ENCODE measurements at regions not wholly inside any gene's neighbourhood (a gene's known extent, or its start where the extent isn't known, plus 50 kb on each side); places are given as distances from the start of the nearest gene placed in this dataset.
"Not testable (repeated sequence)": the region's sequence is repeated elsewhere in the genome, so short reads cannot be mapped to it uniquely, and the experiment has no call there.

- DNase-seq (ENCODE audit: extremely low read depth, low read depth, low spot score), result no peak
These were observed 592.5 kb upstream of the FLRT2 start for GRCh38 chr14:84937449-84937848.

- DNase-seq (ENCODE audit: extremely low read depth, low read depth, low spot score), result not testable (repeated sequence)
These were observed 585.0 kb upstream of the FLRT2 start for GRCh38 chr14:84944901-84945300.

DNA sequence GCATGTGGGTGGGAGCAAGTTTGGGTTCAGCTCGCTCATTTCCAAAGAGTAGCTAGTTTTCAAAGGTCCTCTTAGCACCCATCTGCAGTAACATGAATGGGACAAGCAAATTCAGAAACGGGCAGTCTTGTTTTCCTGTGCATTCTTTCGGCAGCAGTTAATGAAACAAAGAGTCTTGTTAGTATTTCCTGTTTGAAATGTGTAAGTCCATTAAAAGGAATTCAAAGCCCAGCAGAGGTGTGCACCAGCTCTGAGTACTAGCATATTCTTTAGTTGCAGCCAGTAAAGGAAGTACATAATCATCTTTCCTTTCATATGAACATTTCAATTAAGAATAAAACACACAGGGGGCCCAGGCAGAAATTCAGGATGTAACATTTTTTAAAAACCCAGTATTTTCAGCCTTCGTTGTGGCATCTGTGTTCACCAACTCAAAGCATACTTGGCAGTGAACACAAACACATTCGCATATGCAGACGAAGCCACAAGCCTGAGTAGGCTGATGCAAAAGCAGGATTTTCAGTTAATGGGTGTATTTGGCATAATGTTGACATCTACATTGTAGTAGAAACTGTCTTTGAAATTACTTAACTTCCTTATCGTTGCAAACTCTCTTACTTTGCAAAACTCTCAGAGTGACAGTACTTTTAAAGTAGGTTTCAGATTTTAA lies 570.0 kb upstream of the FLRT2 start:
- DNase-seq (ENCODE audit: extremely low read depth, low read depth, low spot score), result no peak

GRCh38 chr14:84961637-84962036 lies 568.3 kb upstream of the FLRT2 start:
- no peak for DNase-seq (ENCODE audit: extremely low read depth, low read depth, low spot score)

DNA sequence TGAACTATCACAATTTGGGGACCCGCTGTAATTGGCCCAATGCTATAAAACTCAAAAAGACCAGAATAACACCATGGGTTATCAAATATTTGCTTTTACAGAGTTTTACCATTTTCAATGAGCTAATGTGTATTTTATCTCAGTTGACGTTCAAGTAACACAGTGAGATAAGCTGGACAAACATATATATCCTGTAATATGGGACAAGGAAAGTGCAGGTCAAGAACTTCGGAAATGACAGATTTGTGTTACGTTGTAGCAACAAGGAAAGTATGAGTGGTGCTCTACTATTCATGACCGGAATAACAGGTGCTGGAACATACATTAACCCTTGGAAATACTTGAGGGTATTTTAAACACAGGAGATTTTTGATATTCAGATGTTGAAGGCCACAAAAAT lies 566.4 kb upstream of the FLRT2 start:
- DNase-seq (ENCODE audit: extremely low read depth, low read depth, low spot score), result peak; percentile 87

- no peak for DNase-seq (ENCODE audit: extremely low read depth, low read depth, low spot score)
These were observed 564.7 kb upstream of the FLRT2 start for GRCh38 chr14:84965279-84965678.

GRCh38 chr14:84969501-84969900 lies 560.4 kb upstream of the FLRT2 start:
- DNase-seq (ENCODE audit: extremely low read depth, low read depth, low spot score), result no peak

- DNase-seq (ENCODE audit: extremely low read depth, low read depth, low spot score), result no peak
These were observed 554.6 kb upstream of the FLRT2 start for GRCh38 chr14:84975241-84975902.

GRCh38 chr14:84976805-84977204 lies 553.1 kb upstream of the FLRT2 start:
- DNase-seq (ENCODE audit: extremely low read depth, low read depth, low spot score), result no peak

- DNase-seq (ENCODE audit: extremely low read depth, low read depth, low spot score), result no peak
These were observed 542.9 kb upstream of the FLRT2 start for GRCh38 chr14:84987042-84987441.

GRCh38 chr14:84988357-84988756 lies 541.6 kb upstream of the FLRT2 start:
- DNase-seq (ENCODE audit: extremely low read depth, low read depth, low spot score), result no peak

DNA sequence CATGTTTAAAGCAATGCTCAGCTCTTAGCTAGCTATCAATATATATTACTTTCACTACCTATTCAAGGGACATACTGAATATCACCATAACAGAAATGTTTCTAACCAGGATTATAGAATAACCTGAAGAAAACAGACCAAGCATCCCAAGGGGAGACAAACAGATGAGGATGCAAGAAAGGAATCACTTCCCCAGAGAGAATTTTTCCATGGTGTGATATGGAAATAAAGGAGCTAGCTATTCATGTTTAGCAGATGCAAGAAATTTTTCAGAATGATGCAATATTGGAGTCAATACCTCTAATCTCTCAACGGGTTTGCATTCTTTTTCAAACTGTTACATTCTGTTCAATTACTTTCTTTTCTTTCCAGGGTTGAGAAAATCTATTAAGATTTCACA lies 538.9 kb upstream of the FLRT2 start:
- no peak for DNase-seq (ENCODE audit: extremely low read depth, low read depth, low spot score)

DNA sequence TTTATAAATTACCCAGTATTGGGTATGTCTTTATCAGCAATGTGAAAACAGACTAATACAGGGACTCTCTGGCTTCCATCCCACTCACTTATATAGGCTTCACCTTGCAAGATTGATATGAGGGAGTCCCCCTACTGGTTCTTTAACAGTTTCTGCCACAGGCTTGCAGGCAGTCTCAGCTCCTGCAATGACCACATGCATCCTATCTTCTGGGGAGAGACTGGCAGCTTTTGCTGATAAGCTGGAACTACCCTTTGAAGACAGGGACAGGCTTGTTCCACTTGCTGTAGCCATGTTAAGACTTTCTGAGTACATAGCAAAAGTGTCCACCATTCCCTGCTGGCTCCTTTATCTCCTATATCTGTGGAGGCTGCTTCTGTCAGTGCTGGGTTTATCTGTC lies 531.7 kb upstream of the FLRT2 start:
- no peak for DNase-seq (ENCODE audit: extremely low read depth, low read depth, low spot score)

DNA sequence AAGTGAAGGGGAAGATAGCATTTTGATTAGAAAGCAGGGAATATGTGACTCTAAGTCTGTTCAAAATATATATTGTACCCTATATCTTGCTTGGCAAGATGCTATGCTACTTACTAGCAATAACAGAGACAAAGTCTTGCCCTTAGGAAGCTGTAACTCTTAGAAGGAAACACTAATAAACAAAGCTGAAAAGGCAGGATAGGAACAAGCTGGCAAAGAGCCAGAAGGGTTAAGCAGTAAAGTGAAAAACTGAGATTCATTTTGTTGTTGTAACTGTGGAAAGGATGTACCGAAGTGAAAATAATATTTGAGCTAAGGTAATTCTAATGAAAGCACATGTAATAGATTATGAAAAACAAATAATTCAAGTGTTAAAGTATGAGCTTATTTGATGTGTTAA lies 527.1 kb upstream of the FLRT2 start:
- DNase-seq (ENCODE audit: extremely low read depth, low read depth, low spot score), result no peak

DNA sequence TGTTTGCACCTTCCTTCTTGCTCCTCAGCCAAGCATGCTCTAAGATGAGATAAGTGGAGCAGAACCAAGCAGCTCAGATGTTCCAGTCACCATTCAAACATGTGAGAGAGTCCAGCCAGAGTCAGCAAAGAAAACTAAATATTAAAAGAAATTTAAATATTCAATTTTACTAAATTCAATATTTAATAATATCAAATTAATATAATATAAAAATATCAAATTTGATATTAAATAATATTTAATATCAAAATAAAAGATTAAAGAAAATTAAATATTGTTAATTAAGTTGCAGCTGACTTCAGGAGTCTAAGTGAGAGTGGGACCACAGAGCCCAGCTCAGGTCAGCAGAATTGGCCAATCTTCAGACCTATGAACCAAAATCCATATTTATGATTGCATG lies 526.1 kb upstream of the FLRT2 start:
- DNase-seq (ENCODE audit: extremely low read depth, low read depth, low spot score), result no peak

DNA sequence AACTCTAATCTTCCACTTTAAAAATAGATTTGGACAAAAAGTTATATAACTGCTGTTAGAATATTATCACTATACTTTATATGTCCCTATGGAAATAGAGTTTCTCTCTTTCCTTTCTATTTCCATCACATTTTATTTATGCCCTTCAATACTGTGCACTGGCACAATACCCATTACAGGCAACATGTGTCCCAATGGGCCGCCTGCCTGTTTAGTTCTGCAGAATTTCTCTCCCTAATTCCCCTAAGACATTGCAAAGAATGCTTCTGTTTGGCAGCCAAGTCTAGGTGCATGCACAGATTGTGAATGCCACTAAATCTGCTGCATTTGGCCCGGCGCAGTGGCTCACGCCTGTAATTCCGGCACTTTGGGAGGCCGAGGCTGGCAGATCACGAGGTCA lies 520.4 kb upstream of the FLRT2 start:
- no peak for DNase-seq (ENCODE audit: extremely low read depth, low read depth, low spot score)

DNA sequence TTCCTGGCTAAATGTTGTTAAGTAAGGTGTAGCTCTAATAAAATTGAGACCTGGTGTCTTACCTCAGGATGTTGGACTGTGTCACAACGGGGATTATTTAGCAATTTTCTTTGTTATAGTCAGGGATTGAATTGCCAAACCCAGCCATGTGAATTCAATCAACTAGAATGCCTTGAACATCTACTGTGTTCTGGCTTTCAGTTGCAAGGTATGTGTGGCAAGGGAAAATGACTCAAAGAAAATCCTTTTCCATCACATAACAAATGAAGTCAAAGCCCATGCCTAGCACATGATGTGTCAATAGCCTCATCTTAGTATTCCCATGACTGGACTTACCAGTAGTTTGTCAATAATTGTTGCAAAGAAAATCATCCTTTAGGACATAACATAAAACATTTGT lies 519.8 kb upstream of the FLRT2 start:
- no peak for DNase-seq (ENCODE audit: extremely low read depth, low read depth, low spot score)

GRCh38 chr14:85016496-85016895 lies 513.4 kb upstream of the FLRT2 start:
- DNase-seq (ENCODE audit: extremely low read depth, low read depth, low spot score), result no peak

DNA sequence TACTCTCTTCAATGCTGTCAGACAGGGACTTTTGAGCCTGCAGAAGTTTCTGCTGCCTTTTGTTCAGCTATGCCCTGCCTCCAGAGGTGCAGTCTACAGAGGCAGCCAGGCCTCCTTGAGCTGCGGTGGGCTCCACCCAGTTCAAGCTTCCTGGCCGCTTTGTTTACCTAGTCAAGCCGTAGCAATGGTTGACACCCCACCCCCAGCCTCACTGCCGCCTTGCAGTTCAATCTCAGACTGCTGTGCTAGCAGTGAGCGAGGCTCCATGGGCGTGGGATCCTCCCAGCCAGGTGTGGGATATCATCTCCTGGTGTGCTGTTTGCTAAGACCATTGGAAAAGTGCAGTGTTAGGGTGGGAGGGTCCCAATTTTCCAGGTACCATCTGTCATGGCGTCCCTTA lies 506.1 kb upstream of the FLRT2 start:
- not testable (repeated sequence) for DNase-seq (ENCODE audit: extremely low read depth, low read depth, low spot score)

DNA sequence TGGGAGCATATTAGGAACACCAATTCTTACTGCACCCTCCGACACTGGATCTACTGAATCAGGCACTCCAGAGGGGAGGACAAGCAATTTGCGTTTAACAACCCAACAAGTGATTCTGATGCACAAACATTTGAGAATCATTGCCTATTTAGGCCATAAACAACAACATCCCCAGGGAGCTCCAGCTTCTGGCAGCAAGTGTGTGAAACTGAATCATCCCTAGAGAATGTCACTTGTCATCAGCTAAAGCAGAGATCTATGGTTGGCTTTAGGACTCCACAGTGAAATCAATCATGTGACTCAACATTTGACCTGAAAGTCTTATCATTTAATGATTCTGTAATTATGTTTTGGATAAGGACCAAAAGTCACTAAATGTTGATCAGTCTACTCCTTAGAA lies 505.0 kb upstream of the FLRT2 start:
- DNase-seq (ENCODE audit: extremely low read depth, low read depth, low spot score), result no peak

- DNase-seq (ENCODE audit: extremely low read depth, low read depth, low spot score), result no peak
These were observed 502.1 kb upstream of the FLRT2 start for GRCh38 chr14:85027681-85028370.

DNA sequence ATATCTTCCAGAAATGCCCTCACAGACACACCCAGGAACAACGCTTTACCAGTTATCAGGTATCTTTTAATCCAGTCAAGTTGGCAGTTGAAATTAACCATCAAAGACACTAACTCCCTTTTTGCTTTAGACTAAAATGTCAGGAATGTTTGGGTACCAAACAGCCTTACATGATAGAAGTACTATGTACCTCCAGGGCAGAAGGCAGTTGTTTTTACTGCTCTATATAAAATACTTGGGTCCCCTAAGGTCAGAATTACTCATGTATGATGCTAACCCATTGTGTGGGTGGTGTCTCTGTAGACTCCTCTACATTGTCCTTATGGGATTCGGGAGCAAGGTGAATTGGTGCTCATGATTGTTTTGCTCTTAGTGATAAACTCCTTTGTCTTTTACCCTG lies 492.5 kb upstream of the FLRT2 start:
- DNase-seq (ENCODE audit: extremely low read depth, low read depth, low spot score), result no peak

Measured in glomerular endothelial cell (primary cell).